ENCODE measurements at regions not wholly inside any gene's neighbourhood (a gene's known extent, or its start where the extent isn't known, plus 50 kb on each side); places are given as distances from the start of the nearest gene placed in this dataset.

GRCh38 chr2:128940378-128940777 is 621.7 kb upstream of the HS6ST1 start:
- no peak overlapping the region for H3K4me3 ChIP-seq (ENCODE audit: low read depth, low read length)
- DNase-seq, result no peak
- no peak for TF ChIP-seq CTCF (IDR thresholded peaks at IDR 0.05; ENCODE audit: low read depth, low read length)
- H3K4me1 ChIP-seq, result no peaks in the 10 kb centered on the region
- H3K36me3 ChIP-seq, result no peaks in the 10 kb centered on the region
- no peaks in the 10 kb centered on the region for H3K27me3 ChIP-seq
- H3K9me3 ChIP-seq, result no peaks in the 10 kb centered on the region

GRCh38 chr2:128941751-128942150 is 623.1 kb upstream of the HS6ST1 start:
- no peaks in the 10 kb centered on the region for H3K9me3 ChIP-seq
- no peak for DNase-seq
- no peak for TF ChIP-seq CTCF (IDR thresholded peaks at IDR 0.05; ENCODE audit: low read depth, low read length)
- H3K36me3 ChIP-seq, result no peaks in the 10 kb centered on the region
- no peak overlapping the region for H3K4me3 ChIP-seq (ENCODE audit: low read depth, low read length)
- H3K27me3 ChIP-seq, result no peaks in the 10 kb centered on the region
- no peaks in the 10 kb centered on the region for H3K4me1 ChIP-seq

GRCh38 chr2:128949360-128949759 is 630.7 kb upstream of the HS6ST1 start:
- no peak for DNase-seq
- H3K4me1 ChIP-seq, result no peaks in the 10 kb centered on the region
- no peaks in the 10 kb centered on the region for H3K36me3 ChIP-seq
- H3K9me3 ChIP-seq, result no peaks in the 10 kb centered on the region
- H3K27me3 ChIP-seq, result no peaks in the 10 kb centered on the region
- TF ChIP-seq CTCF (IDR thresholded peaks at IDR 0.05; ENCODE audit: low read depth, low read length), result no peak
- H3K4me3 ChIP-seq (ENCODE audit: low read depth, low read length), result no peak overlapping the region

GRCh38 chr2:128950758-128951157 is 632.1 kb upstream of the HS6ST1 start:
- Histone ChIP-seq H3K36me3 (no peaks in the 10 kb centered on the region), H3K4me3 (ENCODE audit: low read depth, low read length) (no peak overlapping the region), H3K27me3 (no peaks in the 10 kb centered on the region), H3K4me1 (no peaks in the 10 kb centered on the region), H3K9me3 (no peaks in the 10 kb centered on the region)
- no peak for DNase-seq
- TF ChIP-seq CTCF (IDR thresholded peaks at IDR 0.05; ENCODE audit: low read depth, low read length), result no peak

- Histone ChIP-seq H3K9me3 (no peaks in the 10 kb centered on the region), H3K4me1 (no peaks in the 10 kb centered on the region), H3K36me3 (no peaks in the 10 kb centered on the region), H3K27me3 (no peaks in the 10 kb centered on the region), H3K4me3 (ENCODE audit: low read depth, low read length) (no peak overlapping the region)
- TF ChIP-seq CTCF (IDR thresholded peaks at IDR 0.05; ENCODE audit: low read depth, low read length), result no peak
- no peak for DNase-seq
Observed at GRCh38 chr2:128958241-128958640, 639.6 kb upstream of the HS6ST1 start.

GRCh38 chr2:128967646-128968045 is 649.0 kb upstream of the HS6ST1 start:
- TF ChIP-seq CTCF (IDR thresholded peaks at IDR 0.05; ENCODE audit: low read depth, low read length), result no peak
- no peaks in the 10 kb centered on the region for H3K4me1 ChIP-seq
- H3K9me3 ChIP-seq, result no peaks in the 10 kb centered on the region
- no peak overlapping the region for H3K4me3 ChIP-seq (ENCODE audit: low read depth, low read length)
- no peak for DNase-seq
- H3K36me3 ChIP-seq, result no peaks in the 10 kb centered on the region
- H3K27me3 ChIP-seq, result no peaks in the 10 kb centered on the region
